A549 (cell line): ENCODE measurements at regions not wholly inside any gene's neighbourhood (a gene's known extent, or its start where the extent isn't known, plus 50 kb on each side); places are given as distances from the start of the nearest gene placed in this dataset.

ENCODE experiments used
- BHLHE40 ChIP-seq: IDR thresholded peaks from 2 replicates; pipeline ENCODE4 v1.6.1; 2012; ENCODE audit warnings: low read depth, low read length, inconsistent platforms
- CBX8 ChIP-seq: fragments of 200-600 bp; sonication (generic); IDR thresholded peaks from 2 replicates; pipeline ENCODE4 v1.6.1; 2016
- HDAC2 ChIP-seq: fragments of 200-600 bp; sonication (generic); IDR thresholded peaks from 2 replicates; pipeline ENCODE4 v1.6.1; 2016
- MAFK ChIP-seq: fragments of 450-650 bp; IDR thresholded peaks from 2 replicates; pipeline ENCODE4 v1.6.1; 2014; ENCODE audit not compliant: partially characterized antibody
- MAZ ChIP-seq: fragments of 150-350 bp; IDR thresholded peaks from 2 replicates; pipeline ENCODE4 v1.6.1; 2014; ENCODE audit warnings: antibody characterized with exemption, low read depth, low read length, borderline replicate concordance
- RAD21 ChIP-seq, 2 experiments: fragments of >200 bp in 1 of 2; sonication (Bioruptor Twin) in 1 of 2; formaldehyde crosslinking in 1 of 2; IDR thresholded peaks in 1 of 2; conservative IDR thresholded peaks in 1 of 2; 2 replicates in 1 of 2; 3 replicates in 1 of 2; pipeline ENCODE4 v1.6.1; 2012 to 2018; ENCODE audit warnings: inconsistent platforms in 1 of 2
- TF ChIP-seq, protein P1 (sequence below): fragments of >200 bp; sonication (Bioruptor Twin); formaldehyde crosslinking; IDR thresholded peaks from 3 replicates; pipeline ENCODE4 v1.5.1; 2016
- TF ChIP-seq, protein P2 (sequence below): IDR thresholded peaks from 2 replicates; pipeline ENCODE4 v1.6.1; 2012; ENCODE audit warnings: low read depth, borderline replicate concordance

DNA sequence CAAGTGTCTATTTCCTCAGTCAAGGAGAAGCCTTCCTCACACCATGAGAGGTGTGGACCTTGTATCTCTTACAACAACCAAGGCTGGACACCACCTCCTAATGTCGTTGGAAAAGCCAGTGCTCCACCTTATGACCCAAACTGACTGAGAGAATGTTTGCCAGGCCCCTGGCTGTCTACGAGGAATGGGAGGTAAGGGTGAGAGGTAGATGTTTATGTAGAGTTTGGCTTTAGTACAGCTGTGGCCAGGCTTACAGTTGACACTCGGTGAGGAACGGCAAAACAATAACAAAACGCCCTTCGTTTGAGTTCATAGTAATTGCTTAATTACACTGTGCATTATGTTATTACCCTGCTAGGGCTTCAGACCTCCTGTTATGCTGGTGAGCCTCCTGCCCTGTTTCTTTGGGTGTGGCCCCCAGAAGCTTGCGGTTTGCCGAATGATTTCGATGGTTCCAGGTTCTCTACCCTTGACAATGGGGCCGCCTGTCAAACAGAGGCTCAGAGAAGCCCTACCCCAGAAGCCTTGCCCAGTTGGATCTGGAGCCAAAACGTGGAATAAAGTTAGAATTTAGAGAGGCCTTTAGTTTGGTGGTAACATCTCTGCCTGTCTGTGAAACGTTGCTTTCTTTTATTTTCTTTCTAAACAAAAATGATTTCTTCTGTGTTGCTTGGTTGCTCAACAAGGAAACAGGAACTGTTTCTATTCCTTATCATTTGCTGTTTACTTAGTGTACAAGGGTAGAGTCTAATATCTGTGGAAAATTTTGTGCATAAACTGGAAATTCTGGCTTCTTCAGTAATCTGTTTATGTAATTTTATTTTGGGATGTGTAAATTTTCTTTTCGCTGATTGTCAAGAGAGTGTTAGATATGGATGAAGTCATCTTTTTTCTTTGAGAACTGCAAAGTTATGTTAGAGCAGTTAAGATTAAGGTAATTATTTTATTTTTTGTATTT is 60.4 kb upstream of the FOXQ1 start:
- TF ChIP-seq BHLHE40 (no peak), MAZ (no peak), MAFK (no peak), RAD21 (conservative IDR thresholded peaks at IDR 0.05 in 1 of 2, IDR thresholded peaks at IDR 0.05 in 1 of 2) (no peak), CBX8 (no peak), HDAC2 (no peak)
- TF ChIP-seq, protein P1, sequence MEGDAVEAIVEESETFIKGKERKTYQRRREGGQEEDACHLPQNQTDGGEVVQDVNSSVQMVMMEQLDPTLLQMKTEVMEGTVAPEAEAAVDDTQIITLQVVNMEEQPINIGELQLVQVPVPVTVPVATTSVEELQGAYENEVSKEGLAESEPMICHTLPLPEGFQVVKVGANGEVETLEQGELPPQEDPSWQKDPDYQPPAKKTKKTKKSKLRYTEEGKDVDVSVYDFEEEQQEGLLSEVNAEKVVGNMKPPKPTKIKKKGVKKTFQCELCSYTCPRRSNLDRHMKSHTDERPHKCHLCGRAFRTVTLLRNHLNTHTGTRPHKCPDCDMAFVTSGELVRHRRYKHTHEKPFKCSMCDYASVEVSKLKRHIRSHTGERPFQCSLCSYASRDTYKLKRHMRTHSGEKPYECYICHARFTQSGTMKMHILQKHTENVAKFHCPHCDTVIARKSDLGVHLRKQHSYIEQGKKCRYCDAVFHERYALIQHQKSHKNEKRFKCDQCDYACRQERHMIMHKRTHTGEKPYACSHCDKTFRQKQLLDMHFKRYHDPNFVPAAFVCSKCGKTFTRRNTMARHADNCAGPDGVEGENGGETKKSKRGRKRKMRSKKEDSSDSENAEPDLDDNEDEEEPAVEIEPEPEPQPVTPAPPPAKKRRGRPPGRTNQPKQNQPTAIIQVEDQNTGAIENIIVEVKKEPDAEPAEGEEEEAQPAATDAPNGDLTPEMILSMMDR, result no peak
- TF ChIP-seq, protein P2, sequence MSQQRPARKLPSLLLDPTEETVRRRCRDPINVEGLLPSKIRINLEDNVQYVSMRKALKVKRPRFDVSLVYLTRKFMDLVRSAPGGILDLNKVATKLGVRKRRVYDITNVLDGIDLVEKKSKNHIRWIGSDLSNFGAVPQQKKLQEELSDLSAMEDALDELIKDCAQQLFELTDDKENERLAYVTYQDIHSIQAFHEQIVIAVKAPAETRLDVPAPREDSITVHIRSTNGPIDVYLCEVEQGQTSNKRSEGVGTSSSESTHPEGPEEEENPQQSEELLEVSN, result no peak
